Naive thymus-derived CD4-positive, alpha-beta T cell (primary cell): ENCODE measurements at regions not wholly inside any gene's neighbourhood (a gene's known extent, or its start where the extent isn't known, plus 50 kb on each side); places are given as distances from the start of the nearest gene placed in this dataset.
"Not testable (repeated sequence)": the region's sequence is repeated elsewhere in the genome, so short reads cannot be mapped to it uniquely, and the experiment has no call there.

Experiments used
- ATAC-seq: fragments of 150-1000 bp; cut with Tn5 transposase; 2 replicates; pipeline ENCODE4 v1.10.0; 2021; ENCODE audit warnings: mild to moderate bottlenecking, moderate library complexity
- CTCF ChIA-PET: fragments of 350-600 bp; sonication (Branson Sonifier 250); formaldehyde crosslinking; loops from one replicate; lab custom pipeline; 2021; ENCODE audit warnings: antibody characterized with exemption; lab: Charles Lee
- POLR2A ChIA-PET: fragments of 350-600 bp; sonication (Branson Sonifier 250); formaldehyde crosslinking; loops from one replicate; lab custom pipeline; 2021; ENCODE audit warnings: antibody characterized with exemption, inconsistent platforms; lab: Charles Lee
- DNase-seq, 9 donors: peaks; one replicate each; pipeline versions ENCODE4 v3.0.0 to v3.0.0-alpha.2; 2020 to 2022; ENCODE audit warnings: mixed read lengths in 1 of 9
- H3K27ac ChIP-seq: one replicate; pipeline ENCODE4 v1.7.0; 2013; ENCODE audit warnings: mild to moderate bottlenecking, low read depth, low read length, moderate library complexity
- H3K27me3 ChIP-seq, 2 donors: one replicate each; pipeline ENCODE4 v1.7.0; 2013; ENCODE audit warnings: low read length in 2 of 2, mild to moderate bottlenecking in 2 of 2, moderate library complexity in 2 of 2; ENCODE audit not compliant: control insufficient read depth in 2 of 2, insufficient read depth in 2 of 2
- H3K36me3 ChIP-seq, 3 experiments: 1 replicate in 2 of 3; 2 replicates in 1 of 3; pipeline ENCODE4 v1.7.0; 2013; ENCODE audit warnings: low read length in 3 of 3, mild to moderate bottlenecking in 3 of 3, moderate library complexity in 1 of 3; ENCODE audit not compliant: insufficient read depth in 3 of 3, control insufficient read depth in 2 of 3
- H3K4me1 ChIP-seq, 2 donors: one replicate each; pipeline ENCODE4 v1.7.0; 2013; ENCODE audit warnings: low read length in 2 of 2, mild to moderate bottlenecking in 2 of 2, moderate library complexity in 1 of 2; ENCODE audit not compliant: control insufficient read depth in 2 of 2, insufficient read depth in 2 of 2
- H3K4me3 ChIP-seq: 2 replicates; pipeline ENCODE4 v1.7.0; 2013; ENCODE audit warnings: mild to moderate bottlenecking, low read length
- H3K9me3 ChIP-seq, 3 experiments: 1 replicate in 2 of 3; 2 replicates in 1 of 3; pipeline ENCODE4 v1.7.0; 2013; ENCODE audit warnings: low read length in 3 of 3; ENCODE audit not compliant: control insufficient read depth in 2 of 3
- H3K27ac Mint-ChIP-seq, 9 donors: one replicate each; pipeline ENCODE4 v1.8.0; 2020 to 2022; ENCODE audit warnings: mixed read lengths in 9 of 9, mild to moderate bottlenecking in 8 of 9, moderate library complexity in 5 of 9, inconsistent platforms in 2 of 9
- H3K27me3 Mint-ChIP-seq, 5 donors: one replicate each; pipeline ENCODE4 v1.8.0; 2021 to 2022; ENCODE audit warnings: mixed read lengths in 5 of 5, mild to moderate bottlenecking in 1 of 5
- H3K36me3 Mint-ChIP-seq, 5 donors: one replicate each; pipeline ENCODE4 v1.8.0; 2020 to 2022; ENCODE audit warnings: mixed read lengths in 5 of 5, mild to moderate bottlenecking in 3 of 5, inconsistent platforms in 1 of 5
- H3K4me1 Mint-ChIP-seq, 7 donors: one replicate each; pipeline ENCODE4 v1.8.0; 2020 to 2022; ENCODE audit warnings: mixed read lengths in 7 of 7, mild to moderate bottlenecking in 3 of 7, inconsistent platforms in 1 of 7
- H3K4me3 Mint-ChIP-seq, 10 donors: one replicate each; pipeline ENCODE4 v1.8.0; 2020 to 2022; ENCODE audit warnings: mild to moderate bottlenecking in 10 of 10, mixed read lengths in 10 of 10, moderate library complexity in 6 of 10, inconsistent platforms in 2 of 10
- H3K9me3 Mint-ChIP-seq, 11 donors: one replicate each; pipeline ENCODE4 v1.8.0; 2020 to 2022; ENCODE audit warnings: mixed read lengths in 11 of 11, mild to moderate bottlenecking in 4 of 11, inconsistent platforms in 1 of 11, moderate library complexity in 1 of 11
- intact Hi-C, 2 donors: fragments of 100-400 bp; cut with micrococcal nuclease; formaldehyde crosslinking; loops; one replicate each; pipeline ENCODE4 v1.15.1; 2023

DNA sequence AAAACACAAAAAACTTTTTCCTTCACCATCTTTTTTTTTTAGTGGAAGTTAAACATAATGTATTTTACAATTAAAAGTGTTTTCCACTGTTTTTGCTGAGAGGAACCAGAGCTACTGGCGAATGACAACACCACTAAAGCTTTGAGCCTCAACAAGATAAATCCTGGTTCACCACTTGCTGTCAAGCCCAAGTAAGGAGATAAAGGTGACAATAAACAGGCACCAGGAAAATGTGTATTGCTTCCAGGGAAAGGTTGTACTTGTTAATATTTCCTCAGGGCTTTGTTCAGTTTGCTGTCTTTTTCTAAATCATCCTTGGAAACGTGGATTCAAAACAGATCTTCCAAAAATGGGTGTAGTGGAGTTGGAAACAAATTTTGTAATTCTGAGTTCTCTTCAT is 109.9 kb upstream of the ANKRD30A start:
- peaks cover 0 to 29% (median 5%) of the 10 kb centered on the region in 11 donors for H3K9me3 Mint-ChIP-seq
- no peaks in the 10 kb centered on the region for H3K36me3 ChIP-seq
- peaks cover 0 to 2% (median 0%) of the 10 kb centered on the region in 7 donors for H3K4me1 Mint-ChIP-seq
- H3K27ac Mint-ChIP-seq, result no peak overlapping the region
- intact Hi-C loops, result no loop called here
- no peaks in the 10 kb centered on the region for H3K27me3 Mint-ChIP-seq
- no peaks in the 10 kb centered on the region for H3K27me3 ChIP-seq
- no peaks in the 10 kb centered on the region for H3K9me3 ChIP-seq
- H3K4me3 ChIP-seq, result no peak overlapping the region
- no peaks in the 10 kb centered on the region for H3K4me1 ChIP-seq
- H3K27ac ChIP-seq, result no peak overlapping the region
- no peak overlapping the region for H3K4me3 Mint-ChIP-seq
- CTCF ChIA-PET, result no interaction called here
- H3K36me3 Mint-ChIP-seq, result no peaks in the 10 kb centered on the region
- DNase-seq (no peak), ATAC-seq (no peak)
- POLR2A ChIA-PET, result no interaction called here

DNA sequence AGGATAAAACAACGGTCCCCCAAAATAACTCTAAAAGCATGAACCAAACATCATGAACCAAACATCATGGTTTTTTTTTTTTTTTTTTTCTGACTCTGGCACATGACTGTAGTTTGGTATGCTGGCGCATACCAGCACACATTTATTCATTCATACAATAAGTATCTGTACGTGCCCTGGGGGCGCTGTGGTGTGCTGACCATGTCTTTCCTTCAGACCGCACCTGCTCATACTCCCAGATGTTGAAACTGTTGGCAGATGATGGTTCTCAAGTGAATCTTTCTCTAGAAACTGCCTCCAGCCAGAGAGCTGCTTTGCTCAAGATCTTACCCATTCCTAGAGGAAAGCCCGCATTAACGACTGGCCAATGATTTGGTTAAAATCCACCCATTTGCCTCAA is 114.7 kb upstream of the ANKRD30A start:
- intact Hi-C loops, result no loop called here
- Histone ChIP-seq H3K9me3 (no peaks in the 10 kb centered on the region), H3K4me3 (no peak overlapping the region), H3K36me3 (no peaks in the 10 kb centered on the region), H3K4me1 (no peaks in the 10 kb centered on the region), H3K27me3 (no peaks in the 10 kb centered on the region), H3K27ac (no peak overlapping the region)
- Mint-ChIP-seq H3K9me3 (peaks cover 0 to 25% (median 9%) of the 10 kb centered on the region in 11 donors), H3K36me3 (no peaks in the 10 kb centered on the region), H3K4me1 (no peaks in the 10 kb centered on the region), H3K4me3 (no peak overlapping the region), H3K27ac (no peak overlapping the region), H3K27me3 (no peaks in the 10 kb centered on the region)
- ATAC-seq (no peak), DNase-seq (no peak)
- CTCF ChIA-PET, result no interaction called here
- POLR2A ChIA-PET, result no interaction called here

- H3K9me3 ChIP-seq, H3K27ac Mint-ChIP-seq, H3K36me3 Mint-ChIP-seq, H3K4me3 Mint-ChIP-seq, ATAC-seq, H3K4me1 Mint-ChIP-seq, H3K36me3 ChIP-seq, H3K27me3 ChIP-seq, DNase-seq, H3K27ac ChIP-seq, H3K4me3 ChIP-seq, POLR2A ChIA-PET, H3K4me1 ChIP-seq, H3K27me3 Mint-ChIP-seq, intact Hi-C loops: not testable (repeated sequence)
- CTCF ChIA-PET, result interaction anchor here (0.6 kb wide), 1 partner anchor 124 kb away, joined by 3 read pairs; no protein-coding TSS in a partner anchor
- peaks cover 2 to 24% (median 9%) of the 10 kb centered on the region in 11 donors for H3K9me3 Mint-ChIP-seq
These were observed 117.1 kb upstream of the ANKRD30A start for GRCh38 chr10:37008276-37008675.

DNA sequence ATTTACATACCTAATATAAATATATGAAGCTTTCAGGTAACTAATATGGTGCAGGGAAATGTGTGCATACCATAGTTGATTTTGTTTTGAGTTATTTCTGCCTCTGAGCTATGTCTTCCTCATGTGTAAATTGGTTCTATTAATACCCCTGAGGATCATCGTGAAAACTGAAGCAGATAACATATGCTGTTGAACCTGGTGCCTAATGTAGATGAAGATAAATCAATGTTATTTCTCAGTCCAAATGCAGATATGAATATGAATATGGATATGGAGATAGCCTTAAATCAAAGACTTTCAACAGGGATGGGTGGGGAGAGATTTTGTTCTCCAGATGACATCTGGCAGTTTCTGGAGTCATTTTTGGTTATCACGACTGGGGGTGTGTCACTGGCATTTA is 122.3 kb upstream of the ANKRD30A start:
- no peak for ATAC-seq
- Mint-ChIP-seq H3K27me3 (no peaks in the 10 kb centered on the region), H3K4me1 (no peaks in the 10 kb centered on the region), H3K27ac (no peak overlapping the region), H3K36me3 (peaks cover 0 to 4% (median 0%) of the 10 kb centered on the region in 5 donors), H3K9me3 (peaks cover 0 to 13% (median 5%) of the 10 kb centered on the region in 11 donors), H3K4me3 (no peak overlapping the region)
- Histone ChIP-seq H3K27ac (no peak overlapping the region), H3K9me3 (no peaks in the 10 kb centered on the region), H3K4me1 (no peaks in the 10 kb centered on the region), H3K4me3 (no peak overlapping the region), H3K27me3 (no peaks in the 10 kb centered on the region), H3K36me3 (no peaks in the 10 kb centered on the region)
- POLR2A ChIA-PET, result no interaction called here
- intact Hi-C loops, result no loop called here
- no peak for DNase-seq
- CTCF ChIA-PET, result no interaction called here

DNA sequence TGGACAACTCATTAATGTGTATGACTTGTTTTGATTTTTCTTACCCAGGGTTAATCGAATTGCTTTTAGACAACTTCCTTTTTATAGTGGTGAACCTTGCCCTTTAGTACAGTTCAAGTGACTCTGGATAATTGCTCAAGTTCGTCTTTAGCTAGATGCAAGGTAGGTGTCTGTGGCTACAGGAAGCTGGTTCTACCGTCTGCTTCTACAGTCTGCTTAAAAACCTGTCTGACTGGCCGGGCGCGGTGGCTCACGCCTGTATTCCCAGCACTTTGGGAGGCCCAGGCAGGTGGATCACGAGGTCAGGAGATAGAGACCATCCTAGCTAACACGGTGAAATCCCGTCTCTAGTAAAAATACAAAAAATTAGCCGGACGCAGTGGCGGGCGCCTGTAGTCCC is 129.6 kb upstream of the ANKRD30A start:
- H3K27me3 Mint-ChIP-seq, H3K36me3 Mint-ChIP-seq, H3K4me1 ChIP-seq, POLR2A ChIA-PET, H3K36me3 ChIP-seq, H3K4me3 Mint-ChIP-seq, H3K9me3 ChIP-seq, DNase-seq, H3K4me1 Mint-ChIP-seq, H3K4me3 ChIP-seq, ATAC-seq, H3K27ac ChIP-seq, CTCF ChIA-PET, H3K27me3 ChIP-seq, intact Hi-C loops, H3K27ac Mint-ChIP-seq: not testable (repeated sequence)
- H3K9me3 Mint-ChIP-seq, result peaks cover 0 to 34% (median 5%) of the 10 kb centered on the region in 11 donors

GRCh38 chr10:36994886-36995285 is 130.5 kb upstream of the ANKRD30A start:
- CTCF ChIA-PET, result no interaction called here
- ATAC-seq, result no peak
- Mint-ChIP-seq H3K27me3 (no peaks in the 10 kb centered on the region), H3K27ac (no peak overlapping the region), H3K9me3 (peaks cover 0 to 36% (median 5%) of the 10 kb centered on the region in 11 donors), H3K4me3 (no peak overlapping the region), H3K36me3 (no peaks in the 10 kb centered on the region), H3K4me1 (no peaks in the 10 kb centered on the region)
- H3K27ac ChIP-seq, result no peak overlapping the region
- H3K9me3 ChIP-seq, result no peaks in the 10 kb centered on the region
- no peaks in the 10 kb centered on the region for H3K27me3 ChIP-seq
- intact Hi-C loops, result no loop called here
- no peaks in the 10 kb centered on the region for H3K36me3 ChIP-seq
- no peak overlapping the region for H3K4me3 ChIP-seq
- no peaks in the 10 kb centered on the region for H3K4me1 ChIP-seq
- POLR2A ChIA-PET, result no interaction called here
- DNase-seq, result no peak

DNA sequence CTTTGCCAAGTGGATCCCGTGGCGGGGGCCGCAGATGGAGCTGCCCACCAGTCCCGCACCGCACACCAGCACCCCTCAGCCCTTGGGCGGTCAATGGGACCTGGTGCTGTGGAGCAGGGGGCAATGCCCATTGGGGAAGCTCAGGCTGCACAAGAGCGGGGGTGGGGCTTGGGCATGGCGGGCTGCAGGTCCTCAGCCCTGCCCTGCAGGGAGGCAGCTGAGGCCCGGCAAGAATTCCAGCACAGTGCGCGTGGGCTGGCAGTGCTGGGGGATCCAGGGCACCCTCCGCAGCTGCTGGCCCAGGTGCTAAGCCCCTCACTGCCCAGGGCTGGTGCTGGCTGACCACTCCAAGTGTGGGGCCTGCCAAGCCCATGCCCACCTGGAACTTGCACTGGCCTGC is 136.2 kb upstream of the ANKRD30A start:
- no peaks in the 10 kb centered on the region for H3K9me3 ChIP-seq
- H3K4me1 ChIP-seq, result no peaks in the 10 kb centered on the region
- H3K4me3 ChIP-seq, result no peak overlapping the region
- Mint-ChIP-seq H3K9me3 (peaks cover 0 to 41% (median 9%) of the 10 kb centered on the region in 11 donors), H3K27ac (no peak overlapping the region), H3K36me3 (no peaks in the 10 kb centered on the region), H3K27me3 (no peaks in the 10 kb centered on the region), H3K4me1 (no peaks in the 10 kb centered on the region), H3K4me3 (no peak overlapping the region)
- ATAC-seq, result no peak
- H3K27ac ChIP-seq, result no peak overlapping the region
- no peaks in the 10 kb centered on the region for H3K36me3 ChIP-seq
- H3K27me3 ChIP-seq, result no peaks in the 10 kb centered on the region
- ChIA-PET CTCF (no interaction called here), POLR2A (no interaction called here)
- intact Hi-C loops, result no loop called here
- no peak for DNase-seq
